ENCODE measurements at regions not wholly inside any gene's neighbourhood (a gene's known extent, or its start where the extent isn't known, plus 50 kb on each side); places are given as distances from the start of the nearest gene placed in this dataset.

DNA sequence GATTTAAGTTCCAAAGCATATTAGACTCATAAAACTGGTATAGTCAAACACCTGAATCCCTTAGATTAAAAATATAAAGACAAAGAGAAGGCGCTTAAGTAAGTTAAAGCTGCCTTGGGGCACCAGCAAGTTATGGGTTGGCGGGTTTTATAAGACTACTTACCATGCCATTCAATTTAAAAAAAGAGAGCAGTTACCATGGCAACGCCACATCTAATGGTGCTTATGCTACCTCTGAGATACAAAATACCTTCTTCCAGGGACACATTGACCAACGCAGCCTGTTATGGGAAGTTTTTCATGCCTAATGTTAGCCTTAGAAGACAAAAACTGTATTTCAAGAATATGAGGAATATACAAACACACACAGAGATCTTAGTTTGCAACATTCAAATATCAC, 713.6 kb downstream of the RNF144B start:
- Histone ChIP-seq H3K9ac (no peak overlapping the region), H3K27me3 (ENCODE audit: insufficient read depth) (no peaks in the 10 kb centered on the region), H2AFZ (ENCODE audit: low read depth) (no peak overlapping the region), H3K4me2 (no peak overlapping the region), H3K4me3 (ENCODE audit: low read depth in 2 of 2, low read length in 1 of 2) (no peak overlapping the region), H3K36me3 (replicated peaks in 1 of 2; ENCODE audit: control insufficient read depth in 1 of 2, insufficient read depth in 2 of 2, low read length in 1 of 2) (no peaks in the 10 kb centered on the region), H3K9me3 (no peaks in the 10 kb centered on the region; the same call in 1 of the 2 replicates), H4K20me1 (ENCODE audit: insufficient read depth) (no peaks in the 10 kb centered on the region), H3K9me2 (no peaks in the 10 kb centered on the region), H3F3A (replicated peaks; ENCODE audit: insufficient read depth) (no peaks in the 10 kb centered on the region), H3K27ac (ENCODE audit: low read depth in 2 of 2, low read length in 1 of 2) (no peak overlapping the region), H3K79me2 (ENCODE audit: insufficient read depth) (no peaks in the 10 kb centered on the region), H3K4me1 (ENCODE audit: control insufficient read depth in 1 of 2, insufficient read depth in 2 of 2, low read depth in 1 of 2, low read length in 1 of 2) (no peaks in the 10 kb centered on the region)
- WGBS (ENCODE audit: low lambda C conversion rate) = 5% methylated on average over 4 of the region's 4 CpGs
- TF ChIP-seq RCOR1 (IDR thresholded peaks at IDR 0.05; ENCODE audit: low read length) = no peak
- TF ChIP-seq, protein P1, sequence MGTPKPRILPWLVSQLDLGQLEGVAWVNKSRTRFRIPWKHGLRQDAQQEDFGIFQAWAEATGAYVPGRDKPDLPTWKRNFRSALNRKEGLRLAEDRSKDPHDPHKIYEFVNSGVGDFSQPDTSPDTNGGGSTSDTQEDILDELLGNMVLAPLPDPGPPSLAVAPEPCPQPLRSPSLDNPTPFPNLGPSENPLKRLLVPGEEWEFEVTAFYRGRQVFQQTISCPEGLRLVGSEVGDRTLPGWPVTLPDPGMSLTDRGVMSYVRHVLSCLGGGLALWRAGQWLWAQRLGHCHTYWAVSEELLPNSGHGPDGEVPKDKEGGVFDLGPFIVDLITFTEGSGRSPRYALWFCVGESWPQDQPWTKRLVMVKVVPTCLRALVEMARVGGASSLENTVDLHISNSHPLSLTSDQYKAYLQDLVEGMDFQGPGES (IDR thresholded peaks at IDR 0.05; ENCODE audit: low read depth, low read length) = no peak
- TF ChIP-seq TCF12 (IDR thresholded peaks at IDR 0.05) = no peak
- no peak for TF ChIP-seq EZH2phosphoT487 (IDR thresholded peaks at IDR 0.05; ENCODE audit: borderline replicate concordance, low read depth)
- TF ChIP-seq, protein P2, sequence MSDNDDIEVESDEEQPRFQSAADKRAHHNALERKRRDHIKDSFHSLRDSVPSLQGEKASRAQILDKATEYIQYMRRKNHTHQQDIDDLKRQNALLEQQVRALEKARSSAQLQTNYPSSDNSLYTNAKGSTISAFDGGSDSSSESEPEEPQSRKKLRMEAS (IDR thresholded peaks at IDR 0.05; ENCODE audit: low read depth) = no peak
- TF ChIP-seq, protein P3, sequence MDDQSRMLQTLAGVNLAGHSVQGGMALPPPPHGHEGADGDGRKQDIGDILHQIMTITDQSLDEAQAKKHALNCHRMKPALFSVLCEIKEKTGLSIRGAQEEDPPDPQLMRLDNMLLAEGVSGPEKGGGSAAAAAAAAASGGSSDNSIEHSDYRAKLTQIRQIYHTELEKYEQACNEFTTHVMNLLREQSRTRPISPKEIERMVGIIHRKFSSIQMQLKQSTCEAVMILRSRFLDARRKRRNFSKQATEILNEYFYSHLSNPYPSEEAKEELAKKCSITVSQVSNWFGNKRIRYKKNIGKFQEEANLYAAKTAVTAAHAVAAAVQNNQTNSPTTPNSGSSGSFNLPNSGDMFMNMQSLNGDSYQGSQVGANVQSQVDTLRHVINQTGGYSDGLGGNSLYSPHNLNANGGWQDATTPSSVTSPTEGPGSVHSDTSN (IDR thresholded peaks at IDR 0.05) = no peak
- TF ChIP-seq NFIC (IDR thresholded peaks at IDR 0.05; ENCODE audit: borderline replicate concordance) = no peak
- TF ChIP-seq, protein P4, sequence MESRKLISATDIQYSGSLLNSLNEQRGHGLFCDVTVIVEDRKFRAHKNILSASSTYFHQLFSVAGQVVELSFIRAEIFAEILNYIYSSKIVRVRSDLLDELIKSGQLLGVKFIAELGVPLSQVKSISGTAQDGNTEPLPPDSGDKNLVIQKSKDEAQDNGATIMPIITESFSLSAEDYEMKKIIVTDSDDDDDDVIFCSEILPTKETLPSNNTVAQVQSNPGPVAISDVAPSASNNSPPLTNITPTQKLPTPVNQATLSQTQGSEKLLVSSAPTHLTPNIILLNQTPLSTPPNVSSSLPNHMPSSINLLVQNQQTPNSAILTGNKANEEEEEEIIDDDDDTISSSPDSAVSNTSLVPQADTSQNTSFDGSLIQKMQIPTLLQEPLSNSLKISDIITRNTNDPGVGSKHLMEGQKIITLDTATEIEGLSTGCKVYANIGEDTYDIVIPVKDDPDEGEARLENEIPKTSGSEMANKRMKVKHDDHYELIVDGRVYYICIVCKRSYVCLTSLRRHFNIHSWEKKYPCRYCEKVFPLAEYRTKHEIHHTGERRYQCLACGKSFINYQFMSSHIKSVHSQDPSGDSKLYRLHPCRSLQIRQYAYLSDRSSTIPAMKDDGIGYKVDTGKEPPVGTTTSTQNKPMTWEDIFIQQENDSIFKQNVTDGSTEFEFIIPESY (IDR thresholded peaks at IDR 0.05; ENCODE audit: borderline replicate concordance, low read depth) = no peak
- no peak for TF ChIP-seq TEAD4 (IDR thresholded peaks at IDR 0.05; ENCODE audit: borderline replicate concordance, insufficient read depth)
- TF ChIP-seq MXI1 (IDR thresholded peaks at IDR 0.05; ENCODE audit: low read depth, low read length) = no peak
- no peak for TF ChIP-seq NRF1 (IDR thresholded peaks at IDR 0.05; ENCODE audit: low read depth, low read length)
- TF ChIP-seq FOXJ3 (CRISPR knock-in tag; IDR thresholded peaks at IDR 0.05) = no peak
- TF ChIP-seq CHD2 (IDR thresholded peaks at IDR 0.05; ENCODE audit: low read length, partially characterized antibody) = no peak
- TF ChIP-seq, protein P5, sequence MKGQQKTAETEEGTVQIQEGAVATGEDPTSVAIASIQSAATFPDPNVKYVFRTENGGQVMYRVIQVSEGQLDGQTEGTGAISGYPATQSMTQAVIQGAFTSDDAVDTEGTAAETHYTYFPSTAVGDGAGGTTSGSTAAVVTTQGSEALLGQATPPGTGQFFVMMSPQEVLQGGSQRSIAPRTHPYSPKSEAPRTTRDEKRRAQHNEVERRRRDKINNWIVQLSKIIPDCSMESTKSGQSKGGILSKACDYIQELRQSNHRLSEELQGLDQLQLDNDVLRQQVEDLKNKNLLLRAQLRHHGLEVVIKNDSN (IDR thresholded peaks at IDR 0.05; ENCODE audit: borderline replicate concordance, low read depth) = no peak
- TF ChIP-seq, protein P6, sequence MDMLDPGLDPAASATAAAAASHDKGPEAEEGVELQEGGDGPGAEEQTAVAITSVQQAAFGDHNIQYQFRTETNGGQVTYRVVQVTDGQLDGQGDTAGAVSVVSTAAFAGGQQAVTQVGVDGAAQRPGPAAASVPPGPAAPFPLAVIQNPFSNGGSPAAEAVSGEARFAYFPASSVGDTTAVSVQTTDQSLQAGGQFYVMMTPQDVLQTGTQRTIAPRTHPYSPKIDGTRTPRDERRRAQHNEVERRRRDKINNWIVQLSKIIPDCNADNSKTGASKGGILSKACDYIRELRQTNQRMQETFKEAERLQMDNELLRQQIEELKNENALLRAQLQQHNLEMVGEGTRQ (IDR thresholded peaks at IDR 0.05; ENCODE audit: borderline replicate concordance, low read depth, low read length) = no peak
- TF ChIP-seq, protein P7, sequence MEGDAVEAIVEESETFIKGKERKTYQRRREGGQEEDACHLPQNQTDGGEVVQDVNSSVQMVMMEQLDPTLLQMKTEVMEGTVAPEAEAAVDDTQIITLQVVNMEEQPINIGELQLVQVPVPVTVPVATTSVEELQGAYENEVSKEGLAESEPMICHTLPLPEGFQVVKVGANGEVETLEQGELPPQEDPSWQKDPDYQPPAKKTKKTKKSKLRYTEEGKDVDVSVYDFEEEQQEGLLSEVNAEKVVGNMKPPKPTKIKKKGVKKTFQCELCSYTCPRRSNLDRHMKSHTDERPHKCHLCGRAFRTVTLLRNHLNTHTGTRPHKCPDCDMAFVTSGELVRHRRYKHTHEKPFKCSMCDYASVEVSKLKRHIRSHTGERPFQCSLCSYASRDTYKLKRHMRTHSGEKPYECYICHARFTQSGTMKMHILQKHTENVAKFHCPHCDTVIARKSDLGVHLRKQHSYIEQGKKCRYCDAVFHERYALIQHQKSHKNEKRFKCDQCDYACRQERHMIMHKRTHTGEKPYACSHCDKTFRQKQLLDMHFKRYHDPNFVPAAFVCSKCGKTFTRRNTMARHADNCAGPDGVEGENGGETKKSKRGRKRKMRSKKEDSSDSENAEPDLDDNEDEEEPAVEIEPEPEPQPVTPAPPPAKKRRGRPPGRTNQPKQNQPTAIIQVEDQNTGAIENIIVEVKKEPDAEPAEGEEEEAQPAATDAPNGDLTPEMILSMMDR (IDR thresholded peaks at IDR 0.05) = no peak
- TF ChIP-seq MEF2A (IDR thresholded peaks at IDR 0.05; ENCODE audit: borderline replicate concordance, low read depth) = no peak
- no peak for TF ChIP-seq YY1 (IDR thresholded peaks at IDR 0.05; ENCODE audit: low read depth)
- no peak for TF ChIP-seq JUND (IDR thresholded peaks at IDR 0.05)
- no peak for TF ChIP-seq GABPA (IDR thresholded peaks at IDR 0.05; ENCODE audit: low read depth)
- CTCF ChIA-PET = interaction anchor here (0.7 kb wide), 1 partner anchor 35 kb away, joined by 3 read pairs; no protein-coding TSS in a partner anchor
- DNase-seq = no peak
- POLR2A ChIA-PET = no interaction called here
